Nephron progenitor cell (in vitro differentiated cells): ENCODE measurements at regions not wholly inside any gene's neighbourhood (a gene's known extent, or its start where the extent isn't known, plus 50 kb on each side); places are given as distances from the start of the nearest gene placed in this dataset.

ENCODE experiments used
- DNase-seq: peaks from one replicate; pipeline ENCODE4 v3.0.0; 2021
- H3K27ac Mint-ChIP-seq: 2 replicates; pipeline ENCODE4 v1.8.0; 2021; ENCODE audit warnings: mild to moderate bottlenecking, moderate library complexity, mixed read lengths
- H3K27me3 Mint-ChIP-seq: 2 replicates; pipeline ENCODE4 v1.8.0; 2021; ENCODE audit warnings: mild to moderate bottlenecking, low read depth, mixed read lengths; ENCODE audit not compliant: poor library complexity
- H3K36me3 Mint-ChIP-seq: 2 replicates; pipeline ENCODE4 v1.8.0; 2021; ENCODE audit warnings: low read depth, mixed read lengths
- H3K4me1 Mint-ChIP-seq: 2 replicates; pipeline ENCODE4 v1.8.0; 2021; ENCODE audit warnings: mixed read lengths
- H3K4me3 Mint-ChIP-seq: 2 replicates; pipeline ENCODE4 v1.8.0; 2021; ENCODE audit warnings: mild to moderate bottlenecking, moderate library complexity, mixed read lengths
- H3K9me3 Mint-ChIP-seq: 2 replicates; pipeline ENCODE4 v1.8.0; 2021; ENCODE audit warnings: mild to moderate bottlenecking, moderate library complexity, mixed read lengths
- CTCF ChIP-seq: fragments of 200-600 bp; sonication (generic); IDR thresholded peaks from 2 replicates; pipeline ENCODE4 v1.5.0; 2021; ENCODE audit warnings: antibody characterized with exemption

GRCh38 chr2:128769457-128770142, 450.9 kb upstream of the HS6ST1 start:
- Mint-ChIP-seq H3K4me3 (no peak overlapping the region), H3K27ac (no peak overlapping the region)

GRCh38 chr2:128770143-128771085, 451.7 kb upstream of the HS6ST1 start:
- peaks cover 13% of the 10 kb centered on the region for H3K27me3 Mint-ChIP-seq
- H3K4me3 Mint-ChIP-seq: no peak overlapping the region
- H3K4me1 Mint-ChIP-seq: peaks cover 6% of the 10 kb centered on the region
- H3K9me3 Mint-ChIP-seq: no peaks in the 10 kb centered on the region
- H3K36me3 Mint-ChIP-seq: no peaks in the 10 kb centered on the region
- no peak for TF ChIP-seq CTCF
- DNase-seq: no peak
- H3K27ac Mint-ChIP-seq: no peak overlapping the region

More at GRCh38 chr2:128769457-128770142, 450.9 kb upstream of the HS6ST1 start:
- Mint-ChIP-seq H3K27me3 (peaks cover 9% of the 10 kb centered on the region), H3K36me3 (no peaks in the 10 kb centered on the region), H3K9me3 (peaks cover 8% of the 10 kb centered on the region), H3K4me1 (no peaks in the 10 kb centered on the region)
- no peak for TF ChIP-seq CTCF
- DNase-seq: no peak

GRCh38 chr2:128771401-128771800, 452.7 kb upstream of the HS6ST1 start:
- DNase-seq: no peak
- Mint-ChIP-seq H3K4me1 (peaks cover 6% of the 10 kb centered on the region), H3K27ac (no peak overlapping the region), H3K9me3 (no peaks in the 10 kb centered on the region), H3K36me3 (no peaks in the 10 kb centered on the region), H3K27me3 (peaks cover 13% of the 10 kb centered on the region), H3K4me3 (no peak overlapping the region)
- no peak for TF ChIP-seq CTCF

GRCh38 chr2:128772671-128773070, 454.0 kb upstream of the HS6ST1 start:
- no peak for DNase-seq
- Mint-ChIP-seq H3K4me1 (peaks cover 17% of the 10 kb centered on the region), H3K36me3 (no peaks in the 10 kb centered on the region), H3K4me3 (no peak overlapping the region), H3K9me3 (no peaks in the 10 kb centered on the region), H3K27ac (no peak overlapping the region), H3K27me3 (peaks cover 13% of the 10 kb centered on the region)
- TF ChIP-seq CTCF: no peak

- Mint-ChIP-seq H3K27ac (no peak overlapping the region), H3K36me3 (no peaks in the 10 kb centered on the region), H3K9me3 (no peaks in the 10 kb centered on the region), H3K4me1 (peaks cover 21% of the 10 kb centered on the region), H3K27me3 (peaks cover 13% of the 10 kb centered on the region), H3K4me3 (no peak overlapping the region)
- TF ChIP-seq CTCF: no peak
- no peak for DNase-seq
These were observed 455.1 kb upstream of the HS6ST1 start for GRCh38 chr2:128773641-128774319.
